Chondrocyte (in vitro differentiated cells): ENCODE measurements at regions not wholly inside any gene's neighbourhood (a gene's known extent, or its start where the extent isn't known, plus 50 kb on each side); places are given as distances from the start of the nearest gene placed in this dataset.
"Not testable (repeated sequence)": the region's sequence is repeated elsewhere in the genome, so short reads cannot be mapped to it uniquely, and the experiment has no call there.

Experiments used
- DNase-seq: peaks from one replicate; pipeline ENCODE4 v3.0.0; 2021; ENCODE audit warnings: mixed read lengths, low spot score
- H3K27ac Mint-ChIP-seq: one replicate; pipeline ENCODE4 v1.8.0; 2021; ENCODE audit warnings: mild to moderate bottlenecking, moderate library complexity, mixed read lengths; ENCODE audit not compliant: unreplicated experiment
- H3K27me3 Mint-ChIP-seq: 2 replicates; pipeline ENCODE4 v1.8.0; 2021; ENCODE audit warnings: low read depth, mixed read lengths
- H3K36me3 Mint-ChIP-seq: 2 replicates; pipeline ENCODE4 v1.8.0; 2021; ENCODE audit warnings: low read depth, mixed read lengths
- H3K4me1 Mint-ChIP-seq: 2 replicates; pipeline ENCODE4 v1.8.0; 2021; ENCODE audit warnings: low read depth, mild to moderate bottlenecking, mixed read lengths
- H3K4me3 Mint-ChIP-seq: one replicate; pipeline ENCODE4 v1.8.0; 2021; ENCODE audit warnings: mild to moderate bottlenecking, moderate library complexity, mixed read lengths; ENCODE audit not compliant: unreplicated experiment
- H3K9me3 Mint-ChIP-seq: 2 replicates; pipeline ENCODE4 v1.8.0; 2021; ENCODE audit warnings: low read depth, mixed read lengths
- TF ChIP-seq, protein P1 (sequence below): fragments of 200-600 bp; sonication (generic); IDR thresholded peaks from 2 replicates; pipeline ENCODE4 v1.5.0; 2021; ENCODE audit warnings: antibody characterized with exemption, mild to moderate bottlenecking, moderate library complexity

- H3K4me1 Mint-ChIP-seq = peaks cover 15% of the 10 kb centered on the region
- H3K4me3 Mint-ChIP-seq = peak overlapping the region; percentile 87
- peak; percentile 98 for DNase-seq
- peak overlapping the region; percentile 91 for H3K27ac Mint-ChIP-seq
- H3K36me3 Mint-ChIP-seq, H3K9me3 Mint-ChIP-seq, H3K27me3 Mint-ChIP-seq: not testable (repeated sequence)
- TF ChIP-seq, protein P1, sequence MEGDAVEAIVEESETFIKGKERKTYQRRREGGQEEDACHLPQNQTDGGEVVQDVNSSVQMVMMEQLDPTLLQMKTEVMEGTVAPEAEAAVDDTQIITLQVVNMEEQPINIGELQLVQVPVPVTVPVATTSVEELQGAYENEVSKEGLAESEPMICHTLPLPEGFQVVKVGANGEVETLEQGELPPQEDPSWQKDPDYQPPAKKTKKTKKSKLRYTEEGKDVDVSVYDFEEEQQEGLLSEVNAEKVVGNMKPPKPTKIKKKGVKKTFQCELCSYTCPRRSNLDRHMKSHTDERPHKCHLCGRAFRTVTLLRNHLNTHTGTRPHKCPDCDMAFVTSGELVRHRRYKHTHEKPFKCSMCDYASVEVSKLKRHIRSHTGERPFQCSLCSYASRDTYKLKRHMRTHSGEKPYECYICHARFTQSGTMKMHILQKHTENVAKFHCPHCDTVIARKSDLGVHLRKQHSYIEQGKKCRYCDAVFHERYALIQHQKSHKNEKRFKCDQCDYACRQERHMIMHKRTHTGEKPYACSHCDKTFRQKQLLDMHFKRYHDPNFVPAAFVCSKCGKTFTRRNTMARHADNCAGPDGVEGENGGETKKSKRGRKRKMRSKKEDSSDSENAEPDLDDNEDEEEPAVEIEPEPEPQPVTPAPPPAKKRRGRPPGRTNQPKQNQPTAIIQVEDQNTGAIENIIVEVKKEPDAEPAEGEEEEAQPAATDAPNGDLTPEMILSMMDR = peak; percentile 36
Observed at GRCh38 chr2:740322-741194, 63.4 kb upstream of the TMEM18 start.

GRCh38 chr2:739864-740321, 62.7 kb upstream of the TMEM18 start:
- peak overlapping the region; percentile 91 for H3K27ac Mint-ChIP-seq
- not testable (repeated sequence) for H3K9me3 Mint-ChIP-seq

DNA sequence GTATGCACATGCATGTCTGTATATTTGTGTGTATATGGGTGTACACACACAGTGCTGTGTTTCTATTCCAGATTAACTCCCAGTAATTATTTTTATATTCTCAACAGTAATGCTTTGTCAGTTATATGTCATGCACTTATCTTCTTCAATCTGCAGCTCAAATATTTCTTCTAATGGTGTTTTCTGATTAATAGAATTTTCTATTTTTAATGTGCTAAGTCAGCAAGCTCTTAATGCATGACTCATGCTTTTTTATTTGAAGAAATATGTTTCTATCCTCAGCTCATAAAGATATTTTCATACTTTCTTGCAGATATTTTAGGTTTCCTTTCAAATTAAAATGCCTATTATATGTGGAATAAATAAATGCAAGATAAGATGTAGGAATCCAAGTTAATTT, 59.7 kb upstream of the TMEM18 start:
- DNase-seq = no peak
- peaks cover 2% of the 10 kb centered on the region for H3K27me3 Mint-ChIP-seq
- no peak overlapping the region for H3K4me3 Mint-ChIP-seq
- H3K4me1 Mint-ChIP-seq = peaks cover 15% of the 10 kb centered on the region
- no peaks in the 10 kb centered on the region for H3K36me3 Mint-ChIP-seq
- no peaks in the 10 kb centered on the region for H3K9me3 Mint-ChIP-seq
- no peak overlapping the region for H3K27ac Mint-ChIP-seq
- TF ChIP-seq, protein P1 = no peak

More at GRCh38 chr2:739864-740321, 62.7 kb upstream of the TMEM18 start:
- H3K36me3 Mint-ChIP-seq, H3K27me3 Mint-ChIP-seq: not testable (repeated sequence)
- peak; percentile 95 for DNase-seq
- peak overlapping the region; percentile 87 for H3K4me3 Mint-ChIP-seq
- H3K4me1 Mint-ChIP-seq = peaks cover 15% of the 10 kb centered on the region
- TF ChIP-seq, protein P1 = peak; percentile 25

- TF ChIP-seq, protein P1 = no peak
- no peak for DNase-seq
- Mint-ChIP-seq H3K36me3 (no peaks in the 10 kb centered on the region), H3K27ac (no peak overlapping the region), H3K4me1 (peaks cover 12% of the 10 kb centered on the region), H3K9me3 (no peaks in the 10 kb centered on the region), H3K27me3 (peaks cover 2% of the 10 kb centered on the region), H3K4me3 (no peak overlapping the region)
Observed at GRCh38 chr2:735670-736218, 58.5 kb upstream of the TMEM18 start.

- Mint-ChIP-seq H3K4me1 (peaks cover 3% of the 10 kb centered on the region), H3K4me3 (no peak overlapping the region), H3K27me3 (peaks cover 2% of the 10 kb centered on the region), H3K27ac (no peak overlapping the region), H3K36me3 (no peaks in the 10 kb centered on the region), H3K9me3 (no peaks in the 10 kb centered on the region)
- TF ChIP-seq, protein P1 = no peak
- no peak for DNase-seq
Observed at GRCh38 chr2:734496-734895, 57.3 kb upstream of the TMEM18 start.
